Activated T-helper 17 cell treated with anti-CD3 and anti-CD28 coated beads, Interleukin-2, amount 50 U/mL, for 72 hours (primary cell): ENCODE measurements at regions not wholly inside any gene's neighbourhood (a gene's known extent, or its start where the extent isn't known, plus 50 kb on each side); places are given as distances from the start of the nearest gene placed in this dataset.
"Not testable (repeated sequence)": the region's sequence is repeated elsewhere in the genome, so short reads cannot be mapped to it uniquely, and the experiment has no call there.

ENCODE experiments used
- ATAC-seq: fragments of 150-1000 bp; cut with Tn5 transposase; replicated peaks from 2 replicates; pipeline ENCODE4 v1.10.0; 2021; ENCODE audit warnings: mild to moderate bottlenecking, moderate library complexity
- H3K27ac Mint-ChIP-seq: one replicate; pipeline ENCODE4 v1.8.0; 2022; ENCODE audit warnings: mixed read lengths
- H3K27me3 Mint-ChIP-seq: one replicate; pipeline ENCODE4 v1.8.0; 2022; ENCODE audit warnings: mixed read lengths
- H3K36me3 Mint-ChIP-seq: one replicate; pipeline ENCODE4 v1.8.0; 2022; ENCODE audit warnings: low read depth, mild to moderate bottlenecking, mixed read lengths
- H3K4me1 Mint-ChIP-seq: one replicate; pipeline ENCODE4 v1.8.0; 2022; ENCODE audit warnings: mixed read lengths
- H3K4me3 Mint-ChIP-seq: one replicate; pipeline ENCODE4 v1.8.0; 2022; ENCODE audit warnings: mild to moderate bottlenecking, mixed read lengths
- H3K9me3 Mint-ChIP-seq: one replicate; pipeline ENCODE4 v1.8.0; 2022; ENCODE audit warnings: mixed read lengths

DNA sequence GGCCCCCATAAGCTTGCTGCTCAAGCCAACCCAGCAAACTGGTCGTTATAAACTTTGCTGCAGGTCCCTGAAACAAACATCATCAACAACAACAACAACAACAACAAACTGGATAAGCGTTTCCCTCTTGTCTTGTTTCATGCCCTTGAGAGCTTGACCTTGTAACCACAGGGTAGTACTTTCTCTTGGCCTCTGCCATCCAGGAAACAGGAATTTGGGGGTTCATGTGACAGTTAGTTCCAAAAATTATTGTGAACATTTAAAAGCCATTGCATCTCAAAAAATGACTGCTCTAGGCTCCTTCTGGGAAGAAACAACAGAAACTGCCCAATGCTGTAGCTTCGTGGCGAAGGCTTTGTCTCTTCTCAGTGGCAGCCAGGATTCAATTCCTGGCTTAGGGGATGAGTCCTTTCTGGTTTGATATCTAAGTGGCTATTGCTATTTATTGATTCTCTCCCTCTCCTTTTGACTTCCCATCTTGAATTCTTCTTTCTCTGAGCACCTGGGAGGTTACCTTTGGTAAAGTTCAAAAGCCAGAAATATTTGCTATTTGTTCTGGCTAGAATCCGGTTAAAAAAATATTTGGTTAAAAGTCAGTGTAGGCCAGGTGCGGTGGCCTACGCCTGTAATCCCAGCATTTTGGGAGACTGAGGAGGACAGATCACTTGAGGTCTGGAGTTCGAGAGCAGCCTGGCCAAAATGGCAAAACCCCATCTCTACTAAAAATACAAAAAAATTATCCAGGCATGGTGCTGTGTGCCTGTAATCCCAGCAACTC lies 52.0 kb upstream of the CPM start:
- H3K4me1 Mint-ChIP-seq, result no peaks in the 10 kb centered on the region
- H3K27me3 Mint-ChIP-seq, result peaks cover 18% of the 10 kb centered on the region
- H3K4me3 Mint-ChIP-seq, result no peak overlapping the region
- no peaks in the 10 kb centered on the region for H3K36me3 Mint-ChIP-seq
- H3K27ac Mint-ChIP-seq, result no peak overlapping the region
- peaks cover 3% of the 10 kb centered on the region for H3K9me3 Mint-ChIP-seq
- no peak for ATAC-seq

- not testable (repeated sequence) for H3K27ac Mint-ChIP-seq, ATAC-seq, H3K27me3 Mint-ChIP-seq, H3K36me3 Mint-ChIP-seq, H3K4me3 Mint-ChIP-seq, H3K4me1 Mint-ChIP-seq, H3K9me3 Mint-ChIP-seq
These were observed 64.6 kb upstream of the CPM start for GRCh38 chr12:68997526-68997925.

GRCh38 chr12:68998041-68998440 lies 65.1 kb upstream of the CPM start:
- no peaks in the 10 kb centered on the region for H3K4me1 Mint-ChIP-seq
- ATAC-seq, result no peak

DNA sequence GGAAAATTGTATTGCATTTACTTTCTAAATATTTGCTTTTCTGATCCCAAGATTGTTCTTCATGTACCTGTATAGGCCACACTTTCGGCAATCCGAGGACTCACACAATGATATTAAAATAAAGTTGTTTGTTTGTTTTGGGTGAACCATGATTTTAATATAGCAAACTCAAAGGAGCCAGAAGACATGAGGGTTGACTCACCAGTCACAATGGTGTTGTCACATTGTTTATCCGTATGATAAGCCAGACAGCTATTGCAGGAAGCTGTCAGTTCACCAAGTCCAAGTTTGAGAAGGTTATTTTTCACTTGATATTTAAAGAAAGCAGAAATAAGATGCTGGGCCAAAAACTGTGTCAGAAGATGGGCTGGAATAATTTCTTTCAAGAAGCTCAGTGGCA lies 67.1 kb upstream of the CPM start:
- peaks cover 3% of the 10 kb centered on the region for H3K27me3 Mint-ChIP-seq
- H3K36me3 Mint-ChIP-seq, result no peaks in the 10 kb centered on the region
- H3K27ac Mint-ChIP-seq, result no peak overlapping the region

More at GRCh38 chr12:68998041-68998440, 65.1 kb upstream of the CPM start:
- no peaks in the 10 kb centered on the region for H3K27me3 Mint-ChIP-seq
- H3K27ac Mint-ChIP-seq, result no peak overlapping the region
- no peaks in the 10 kb centered on the region for H3K9me3 Mint-ChIP-seq
- H3K36me3 Mint-ChIP-seq, result no peaks in the 10 kb centered on the region
- H3K4me3 Mint-ChIP-seq, result no peak overlapping the region

GRCh38 chr12:69000540-69001243 lies 67.7 kb upstream of the CPM start:
- Mint-ChIP-seq H3K27ac (no peak overlapping the region), H3K4me3 (no peak overlapping the region), H3K27me3 (peaks cover 8% of the 10 kb centered on the region), H3K9me3 (no peaks in the 10 kb centered on the region), H3K4me1 (no peaks in the 10 kb centered on the region), H3K36me3 (no peaks in the 10 kb centered on the region)
- ATAC-seq, result no peak

More for the DNA sequence above, 67.1 kb upstream of the CPM start:
- H3K9me3 Mint-ChIP-seq, result no peaks in the 10 kb centered on the region
- no peak overlapping the region for H3K4me3 Mint-ChIP-seq
- ATAC-seq, result no peak
- H3K4me1 Mint-ChIP-seq, result no peaks in the 10 kb centered on the region

DNA sequence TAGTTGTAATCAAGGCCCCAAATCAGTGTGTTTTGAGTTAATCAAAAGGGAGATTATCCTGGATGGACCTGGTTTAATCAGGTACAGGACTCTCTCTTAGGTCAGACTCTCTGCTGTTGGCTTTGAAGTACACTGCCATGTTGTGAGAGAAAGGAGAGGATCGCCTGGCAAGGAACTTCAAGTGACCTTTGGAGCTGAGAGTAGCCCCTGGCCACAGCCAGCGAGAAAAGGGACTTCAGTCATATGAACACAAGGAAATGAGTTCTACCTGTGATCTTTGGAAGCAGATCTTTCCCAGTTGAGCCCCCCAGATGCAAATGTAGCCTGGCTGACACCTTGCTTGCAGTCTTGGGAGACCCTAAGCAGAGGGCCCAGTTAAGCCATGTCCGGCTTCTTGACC lies 68.3 kb upstream of the CPM start:
- Mint-ChIP-seq H3K36me3 (no peaks in the 10 kb centered on the region), H3K9me3 (no peaks in the 10 kb centered on the region), H3K27me3 (peaks cover 12% of the 10 kb centered on the region), H3K4me3 (no peak overlapping the region), H3K4me1 (no peaks in the 10 kb centered on the region), H3K27ac (no peak overlapping the region)
- ATAC-seq, result no peak

DNA sequence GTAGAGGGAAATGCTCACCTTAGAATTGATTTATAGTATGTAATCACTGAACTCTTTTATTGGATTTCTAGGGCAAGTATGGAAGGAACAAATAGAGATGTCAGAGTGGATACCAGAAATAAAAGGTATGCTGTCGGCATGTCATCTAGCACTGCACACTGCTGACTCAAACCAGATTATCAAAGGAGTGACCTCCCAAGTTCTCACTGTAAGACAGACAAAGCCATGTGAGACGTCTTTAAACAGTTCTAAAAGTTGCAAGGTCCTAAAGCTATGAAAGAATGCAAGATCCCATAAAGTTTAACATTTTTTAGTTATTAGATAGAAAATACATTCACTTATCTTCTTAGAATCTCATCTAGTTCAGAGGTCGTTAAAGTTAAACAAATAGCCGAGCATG lies 70.0 kb upstream of the CPM start:
- H3K9me3 Mint-ChIP-seq, result no peaks in the 10 kb centered on the region
- H3K4me1 Mint-ChIP-seq, result peaks cover 9% of the 10 kb centered on the region
- no peaks in the 10 kb centered on the region for H3K36me3 Mint-ChIP-seq
- no peak overlapping the region for H3K4me3 Mint-ChIP-seq
- no peak for ATAC-seq
- no peak overlapping the region for H3K27ac Mint-ChIP-seq
- H3K27me3 Mint-ChIP-seq, result peaks cover 12% of the 10 kb centered on the region

- Mint-ChIP-seq H3K27me3 (peaks cover 15% of the 10 kb centered on the region), H3K4me1 (peaks cover 9% of the 10 kb centered on the region), H3K4me3 (no peak overlapping the region), H3K36me3 (no peaks in the 10 kb centered on the region), H3K9me3 (no peaks in the 10 kb centered on the region), H3K27ac (no peak overlapping the region)
- no peak for ATAC-seq
These were observed 71.0 kb upstream of the CPM start for GRCh38 chr12:69003991-69004390.

- H3K27ac Mint-ChIP-seq, result no peak overlapping the region
- H3K27me3 Mint-ChIP-seq, result peaks cover 17% of the 10 kb centered on the region
- no peaks in the 10 kb centered on the region for H3K36me3 Mint-ChIP-seq
- H3K9me3 Mint-ChIP-seq, result no peaks in the 10 kb centered on the region
- ATAC-seq, result peak; percentile 84
- peak overlapping the region; percentile 26 for H3K4me3 Mint-ChIP-seq
- peaks cover 9% of the 10 kb centered on the region for H3K4me1 Mint-ChIP-seq
These were observed 74.3 kb upstream of the CPM start for GRCh38 chr12:69007101-69007854.

DNA sequence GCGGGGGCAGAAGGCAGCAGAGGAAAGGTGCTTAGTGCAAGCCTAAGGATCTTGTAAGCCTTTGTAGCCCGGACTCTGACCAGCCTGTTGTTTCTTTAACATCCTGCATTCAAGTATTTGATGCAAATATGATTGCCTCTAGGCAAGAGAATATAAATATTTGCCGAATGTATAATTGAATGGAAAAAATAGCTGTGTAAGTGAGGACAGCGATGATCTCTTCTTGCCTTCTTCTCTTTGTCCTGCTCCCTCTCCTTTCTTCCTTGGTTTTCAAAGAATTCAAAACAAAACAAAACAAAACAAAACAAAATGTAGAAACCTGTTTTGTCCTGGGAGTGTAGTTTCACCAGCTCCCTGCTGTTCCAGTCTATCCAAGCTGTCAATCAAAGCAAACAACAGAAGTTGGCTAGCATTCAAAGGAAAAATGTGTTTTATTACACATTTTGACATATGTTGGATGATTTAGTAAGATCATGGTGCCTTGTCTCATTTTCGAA lies 74.9 kb upstream of the CPM start:
- Mint-ChIP-seq H3K27me3 (peaks cover 17% of the 10 kb centered on the region), H3K27ac (no peak overlapping the region), H3K4me1 (peaks cover 9% of the 10 kb centered on the region), H3K36me3 (no peaks in the 10 kb centered on the region), H3K9me3 (no peaks in the 10 kb centered on the region), H3K4me3 (peak overlapping the region; percentile 26)
- ATAC-seq, result no peak

GRCh38 chr12:69008520-69008919 lies 75.5 kb upstream of the CPM start:
- peaks cover 17% of the 10 kb centered on the region for H3K27me3 Mint-ChIP-seq
- no peaks in the 10 kb centered on the region for H3K36me3 Mint-ChIP-seq
- peaks cover 4% of the 10 kb centered on the region for H3K9me3 Mint-ChIP-seq
- peaks cover 9% of the 10 kb centered on the region for H3K4me1 Mint-ChIP-seq
- H3K4me3 Mint-ChIP-seq, result no peak overlapping the region
- ATAC-seq, result no peak
- no peak overlapping the region for H3K27ac Mint-ChIP-seq

- no peaks in the 10 kb centered on the region for H3K4me1 Mint-ChIP-seq
- no peak for ATAC-seq
- H3K36me3 Mint-ChIP-seq, result no peaks in the 10 kb centered on the region
- no peak overlapping the region for H3K27ac Mint-ChIP-seq
- H3K27me3 Mint-ChIP-seq, result peaks cover 14% of the 10 kb centered on the region
- H3K9me3 Mint-ChIP-seq, result peaks cover 4% of the 10 kb centered on the region
- H3K4me3 Mint-ChIP-seq, result no peak overlapping the region
These were observed 81.1 kb upstream of the CPM start for GRCh38 chr12:69014047-69014446.

DNA sequence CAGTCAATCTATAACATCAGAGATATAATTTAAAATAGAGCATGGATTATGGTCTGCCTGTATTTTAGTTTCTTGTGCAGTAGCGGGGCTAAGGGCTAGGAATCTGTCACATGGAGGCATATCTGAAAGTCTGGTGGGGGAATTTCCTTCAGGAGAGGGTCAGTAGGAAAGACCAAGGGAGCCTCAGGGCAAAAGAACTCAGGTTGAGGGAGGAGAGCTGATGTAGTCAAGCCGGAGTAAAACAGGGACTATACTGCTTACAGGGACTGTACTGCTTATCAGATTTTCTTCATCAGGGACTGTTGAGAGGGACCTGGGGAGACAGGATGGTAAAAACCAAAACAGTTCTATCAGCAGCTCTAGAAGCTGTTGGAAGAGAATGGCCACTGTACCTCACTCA lies 82.0 kb upstream of the CPM start:
- no peak overlapping the region for H3K27ac Mint-ChIP-seq
- peaks cover 12% of the 10 kb centered on the region for H3K27me3 Mint-ChIP-seq
- no peak for ATAC-seq
- H3K4me1 Mint-ChIP-seq, result no peaks in the 10 kb centered on the region
- H3K4me3 Mint-ChIP-seq, result no peak overlapping the region
- peaks cover 4% of the 10 kb centered on the region for H3K9me3 Mint-ChIP-seq
- no peaks in the 10 kb centered on the region for H3K36me3 Mint-ChIP-seq

- Mint-ChIP-seq H3K4me3 (no peak overlapping the region), H3K36me3 (no peaks in the 10 kb centered on the region), H3K9me3 (peaks cover 4% of the 10 kb centered on the region), H3K4me1 (no peaks in the 10 kb centered on the region), H3K27ac (no peak overlapping the region), H3K27me3 (peaks cover 12% of the 10 kb centered on the region)
- no peak for ATAC-seq
These were observed 82.9 kb upstream of the CPM start for GRCh38 chr12:69015831-69016230.
